ENCODE measurements at regions not wholly inside any gene's neighbourhood (a gene's known extent, or its start where the extent isn't known, plus 50 kb on each side); places are given as distances from the start of the nearest gene placed in this dataset.
"Not testable (repeated sequence)": the region's sequence is repeated elsewhere in the genome, so short reads cannot be mapped to it uniquely, and the experiment has no call there.

DNA sequence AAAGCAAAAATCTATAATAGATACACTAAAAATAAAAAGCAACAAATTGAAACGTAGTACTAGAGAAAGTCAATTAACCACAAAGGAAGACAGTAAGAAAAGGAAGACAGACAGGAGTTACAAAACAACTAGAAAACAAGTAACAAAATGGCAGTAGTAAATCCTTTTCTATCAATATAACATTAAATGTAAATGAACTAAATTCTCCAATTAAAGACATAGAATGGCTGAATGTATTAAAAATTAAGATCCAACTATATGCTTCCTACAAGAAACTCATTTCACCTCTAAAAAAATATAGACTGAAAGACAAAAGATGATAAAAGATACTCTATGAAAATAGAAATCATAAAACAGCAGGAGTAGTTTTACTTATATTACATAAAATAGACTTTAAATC lies 79.1 kb downstream of the CTH start:
- DNase-seq (ENCODE audit: low read depth, low spot score) = no peak

DNA sequence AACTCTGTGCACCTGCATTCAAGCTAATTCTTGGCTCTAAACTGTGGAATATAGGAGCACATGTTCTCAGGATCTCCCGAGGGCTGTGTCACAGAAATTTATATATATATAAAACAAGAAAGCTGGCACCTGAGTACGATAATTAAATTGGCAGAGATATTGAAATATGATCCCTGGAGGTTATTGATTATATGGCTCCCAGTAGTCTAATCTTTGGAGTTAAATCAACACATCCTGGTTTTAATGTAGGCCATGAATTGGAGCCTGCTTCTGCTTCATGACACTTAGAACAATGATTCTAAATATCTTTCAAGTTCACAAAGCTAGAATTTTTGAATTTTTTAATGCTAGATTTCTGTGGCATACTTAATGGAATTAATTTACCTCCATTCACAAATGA lies 84.3 kb downstream of the CTH start:
- no peak for DNase-seq (ENCODE audit: low read depth, low spot score)

DNA sequence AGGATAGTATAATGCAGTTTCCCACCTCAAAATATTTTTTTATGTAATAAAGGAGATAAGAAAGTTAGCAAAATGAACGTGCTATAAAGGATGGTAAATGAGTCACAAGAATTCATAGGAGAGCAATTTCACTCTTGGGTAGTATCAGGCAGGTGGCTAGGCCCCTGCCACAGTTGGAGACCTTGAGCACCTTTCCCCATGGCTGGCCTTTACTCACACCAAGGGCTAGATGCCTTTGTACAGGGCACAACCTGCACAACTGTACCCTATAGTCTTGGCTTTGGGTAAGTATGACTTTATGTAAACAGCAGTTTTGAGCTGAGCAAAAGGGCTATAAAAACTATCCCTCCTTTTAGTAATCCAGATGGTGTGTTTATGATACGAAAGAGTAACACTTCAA lies 85.1 kb downstream of the CTH start:
- DNase-seq (ENCODE audit: low read depth, low spot score) = no peak

DNA sequence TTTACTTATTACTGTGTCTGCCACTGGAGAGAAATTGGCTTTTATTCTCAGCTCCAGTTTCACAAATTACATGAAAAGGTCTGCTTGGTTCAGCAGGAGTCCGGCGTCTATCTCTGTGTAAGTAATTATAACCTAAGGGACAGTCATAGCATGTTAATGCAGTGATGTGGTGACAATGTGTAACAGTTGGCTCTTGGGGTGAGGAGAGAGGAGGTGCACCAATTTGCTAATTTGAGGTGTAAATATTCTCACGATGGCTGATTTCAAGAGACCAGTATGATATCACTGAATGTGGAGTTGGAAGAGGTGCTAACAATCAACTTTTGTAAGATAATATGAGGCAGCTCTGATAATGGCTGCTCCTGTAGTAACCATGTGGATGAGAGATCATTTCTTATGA lies 86.1 kb downstream of the CTH start:
- DNase-seq (ENCODE audit: low read depth, low spot score) = no peak

DNA sequence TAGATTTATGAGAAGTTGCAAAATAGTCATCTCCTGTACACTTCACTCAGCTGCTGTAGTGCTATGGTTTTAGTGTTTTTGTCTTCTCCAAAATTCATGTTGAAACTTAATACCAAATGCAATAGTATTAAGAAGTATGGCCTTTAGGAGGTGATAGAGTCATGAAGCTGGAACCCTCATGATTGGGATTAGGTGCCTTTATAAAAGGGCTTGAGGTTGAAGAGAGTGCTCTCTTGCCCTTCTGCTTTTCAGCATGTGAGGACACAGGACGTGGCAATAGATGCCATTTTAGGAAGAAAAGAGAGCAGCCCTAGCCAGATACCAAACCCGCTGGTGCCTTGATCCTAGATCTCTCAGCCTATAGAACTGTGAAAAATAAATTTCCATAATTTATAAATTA lies 87.6 kb downstream of the CTH start:
- no peak for DNase-seq (ENCODE audit: low read depth, low spot score)

DNA sequence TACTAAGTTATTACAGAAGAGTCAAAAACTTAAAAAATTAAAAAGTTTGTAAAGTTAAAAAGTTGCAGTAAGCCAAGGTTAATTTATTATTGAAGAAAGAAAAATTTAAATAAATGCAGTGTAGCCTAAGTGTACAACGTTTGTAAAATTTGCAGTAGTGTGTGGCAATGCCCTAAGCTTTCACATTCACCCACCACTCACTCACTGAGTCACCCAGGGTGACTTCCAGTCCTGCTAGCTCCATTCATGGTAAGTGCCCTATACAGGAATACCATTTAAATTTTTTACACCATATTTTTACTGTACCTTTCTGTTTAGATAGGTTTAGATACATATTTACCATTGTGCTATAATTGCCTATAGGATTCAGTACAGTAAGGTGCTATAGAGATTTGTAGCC lies 88.6 kb downstream of the CTH start:
- DNase-seq (ENCODE audit: low read depth, low spot score) = no peak

DNA sequence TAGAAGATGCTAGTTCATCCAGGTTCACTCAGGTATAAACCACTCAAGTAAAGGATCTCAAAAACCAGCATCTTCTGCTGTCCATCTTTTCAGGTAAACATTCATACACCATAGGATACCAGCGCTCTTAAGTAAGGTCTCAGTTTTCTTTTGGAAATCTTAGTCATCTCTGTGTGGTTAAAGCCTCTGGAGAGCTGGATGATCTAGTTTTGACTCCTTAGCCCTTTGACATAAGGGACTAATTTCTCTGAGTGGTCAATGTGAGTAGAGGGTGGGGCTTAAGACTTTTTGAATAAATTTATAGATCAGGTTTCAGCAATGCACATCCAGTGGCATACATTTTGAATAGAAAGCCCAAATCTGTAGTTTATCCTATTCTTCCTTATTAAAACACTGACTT lies 92.3 kb downstream of the CTH start:
- no peak for DNase-seq (ENCODE audit: low read depth, low spot score)

DNA sequence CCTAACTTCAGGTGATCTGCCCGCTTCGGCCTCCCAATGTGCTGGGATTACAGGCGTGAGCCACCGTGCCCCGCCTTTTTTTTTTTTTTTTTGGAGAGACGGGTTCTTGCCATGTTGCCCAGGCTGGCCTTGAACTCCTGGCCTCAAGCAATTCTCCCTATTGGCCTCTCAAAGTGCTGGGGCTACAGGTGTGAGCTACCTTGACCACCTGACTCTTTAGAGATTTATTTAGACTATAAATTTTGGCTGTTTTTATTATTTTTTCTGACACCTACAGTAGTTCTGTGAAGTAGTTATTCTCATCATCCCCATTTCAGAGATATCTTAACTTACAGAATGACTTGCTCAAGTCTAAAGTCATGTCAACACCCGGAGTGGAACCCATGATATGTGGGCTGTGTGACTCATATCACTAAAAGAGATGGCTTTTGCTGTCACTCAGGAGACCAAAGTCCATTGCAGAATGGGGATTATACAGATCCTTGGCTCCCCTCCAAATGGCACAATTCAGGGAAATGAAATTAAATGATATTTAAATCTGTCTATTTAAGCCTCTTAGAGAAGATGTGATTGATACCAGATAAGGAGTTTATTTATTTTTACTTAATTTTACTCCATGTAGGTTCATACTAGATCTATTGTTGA lies 93.2 kb downstream of the CTH start:
- no peak for DNase-seq (ENCODE audit: low read depth, low spot score)

DNA sequence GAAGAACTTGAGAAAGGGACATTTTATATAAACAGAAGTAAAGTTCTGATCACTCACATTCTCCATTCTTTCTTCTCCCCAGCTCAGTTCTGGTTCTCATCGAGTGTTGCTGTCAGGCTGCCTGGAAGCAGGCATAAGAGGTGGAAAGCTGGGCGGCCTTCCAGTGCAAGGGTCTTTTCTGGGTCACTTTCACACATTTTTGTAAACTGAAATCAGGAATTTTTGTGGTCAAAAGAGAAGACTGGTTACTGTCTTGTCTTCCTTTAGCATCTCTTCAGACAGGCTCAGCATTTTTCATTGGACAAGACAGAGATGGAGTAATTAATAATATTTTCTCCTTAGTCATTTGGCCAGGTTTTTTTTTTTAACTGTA lies 93.7 kb downstream of the CTH start:
- peak; percentile 36 for DNase-seq (ENCODE audit: low read depth, low spot score)

DNA sequence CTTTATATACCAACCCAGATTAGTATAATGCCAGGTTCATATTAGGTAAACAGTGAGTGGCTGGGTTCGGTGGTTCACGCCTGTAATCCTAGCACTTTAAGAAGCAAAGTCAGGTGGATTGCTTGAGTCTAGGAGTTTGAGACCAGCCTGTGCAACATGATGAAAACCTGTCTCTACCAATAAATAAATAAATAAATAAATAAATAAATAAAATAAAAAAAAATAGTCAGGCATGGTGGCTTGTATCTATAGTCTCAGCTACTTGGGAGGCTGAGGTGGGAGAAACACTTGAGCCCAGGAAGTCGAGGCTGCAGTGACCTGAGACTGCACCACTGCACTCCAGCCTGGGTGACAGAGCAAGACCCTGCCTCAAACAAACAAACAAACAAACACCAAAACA lies 96.9 kb downstream of the CTH start:
- DNase-seq (ENCODE audit: low read depth, low spot score) = not testable (repeated sequence)

DNA sequence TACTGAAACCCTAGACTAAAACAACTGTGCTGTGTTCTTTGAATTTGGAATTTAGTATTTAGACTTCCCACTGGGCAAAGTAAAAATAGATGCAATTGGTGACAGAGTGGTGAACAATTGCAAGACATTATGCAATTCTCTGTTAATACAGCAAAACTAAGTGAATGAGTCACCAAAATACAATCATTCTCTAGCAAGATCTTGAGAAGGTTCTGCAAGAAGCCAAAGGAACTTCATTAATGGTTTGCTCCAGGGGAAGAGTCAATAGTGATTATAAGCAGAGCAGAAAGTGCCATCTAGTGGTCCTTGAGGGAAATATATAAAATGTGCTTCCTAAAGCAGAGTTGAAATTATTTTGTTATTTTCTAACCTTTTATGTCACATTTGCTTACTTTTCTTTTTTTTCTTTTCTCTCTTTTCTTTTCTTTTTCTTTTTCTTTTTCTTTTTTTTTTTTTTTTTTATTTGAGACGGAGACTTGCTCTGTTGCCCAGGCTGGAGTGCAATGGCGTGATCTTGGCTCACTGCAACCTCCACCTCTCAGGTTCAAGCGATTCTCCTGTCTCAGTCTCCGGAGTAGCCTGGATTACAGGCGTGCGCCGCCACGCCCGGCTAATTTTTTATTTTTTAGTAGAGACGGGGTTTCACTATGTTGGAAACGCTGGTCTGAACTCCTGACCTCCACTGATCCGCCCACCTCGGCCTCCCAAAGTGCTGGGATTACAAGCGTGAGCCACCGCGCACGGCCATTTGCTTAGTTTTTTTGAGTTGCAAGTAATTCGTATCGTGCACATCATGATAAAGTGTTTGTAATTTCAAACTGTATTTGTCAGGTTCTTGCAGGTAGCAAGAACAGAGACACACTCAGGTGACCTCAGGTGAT lies 99.2 kb downstream of the CTH start:
- peak; percentile 80 for DNase-seq (ENCODE audit: low read depth, low spot score)

DNA sequence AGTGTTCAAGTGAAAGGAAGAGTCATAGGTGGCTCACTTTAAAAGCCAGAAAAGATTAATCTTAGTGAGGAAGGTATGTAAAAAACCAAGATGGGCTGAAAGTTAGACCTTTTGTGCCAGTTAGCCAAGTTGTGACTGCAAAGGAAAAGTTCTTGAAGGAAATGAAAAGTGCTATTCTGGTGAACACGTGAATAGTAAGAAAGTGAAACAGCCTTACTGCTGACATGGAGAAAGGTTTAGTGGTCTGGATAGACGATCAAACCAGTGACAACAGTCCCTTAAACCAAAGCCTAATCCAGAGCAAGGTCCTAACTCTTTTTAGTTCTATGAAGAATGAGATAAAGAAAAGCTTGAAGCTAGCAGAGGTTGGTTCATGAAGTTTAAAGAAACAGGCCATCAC lies 106.4 kb downstream of the CTH start:
- no peak for DNase-seq (ENCODE audit: low read depth, low spot score)

DNA sequence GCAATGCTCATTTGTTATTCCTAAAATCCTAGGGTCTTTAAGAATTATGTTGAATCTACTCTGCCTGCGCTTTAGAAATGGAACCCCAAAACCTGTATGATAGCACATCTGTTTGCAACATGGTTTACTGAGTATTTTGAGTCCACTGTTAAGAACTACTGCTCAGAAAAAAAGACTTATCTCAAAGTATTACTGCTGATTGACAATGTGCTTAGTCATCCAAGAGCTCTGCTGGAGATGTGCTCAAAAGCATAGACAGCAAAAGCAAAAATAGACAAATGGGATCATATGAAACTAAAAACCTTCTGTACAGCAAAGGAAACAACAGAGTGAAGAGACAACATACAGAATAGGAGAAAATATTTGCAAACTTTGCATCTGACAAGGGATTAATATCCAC lies 107.0 kb downstream of the CTH start:
- DNase-seq (ENCODE audit: low read depth, low spot score) = no peak

DNA sequence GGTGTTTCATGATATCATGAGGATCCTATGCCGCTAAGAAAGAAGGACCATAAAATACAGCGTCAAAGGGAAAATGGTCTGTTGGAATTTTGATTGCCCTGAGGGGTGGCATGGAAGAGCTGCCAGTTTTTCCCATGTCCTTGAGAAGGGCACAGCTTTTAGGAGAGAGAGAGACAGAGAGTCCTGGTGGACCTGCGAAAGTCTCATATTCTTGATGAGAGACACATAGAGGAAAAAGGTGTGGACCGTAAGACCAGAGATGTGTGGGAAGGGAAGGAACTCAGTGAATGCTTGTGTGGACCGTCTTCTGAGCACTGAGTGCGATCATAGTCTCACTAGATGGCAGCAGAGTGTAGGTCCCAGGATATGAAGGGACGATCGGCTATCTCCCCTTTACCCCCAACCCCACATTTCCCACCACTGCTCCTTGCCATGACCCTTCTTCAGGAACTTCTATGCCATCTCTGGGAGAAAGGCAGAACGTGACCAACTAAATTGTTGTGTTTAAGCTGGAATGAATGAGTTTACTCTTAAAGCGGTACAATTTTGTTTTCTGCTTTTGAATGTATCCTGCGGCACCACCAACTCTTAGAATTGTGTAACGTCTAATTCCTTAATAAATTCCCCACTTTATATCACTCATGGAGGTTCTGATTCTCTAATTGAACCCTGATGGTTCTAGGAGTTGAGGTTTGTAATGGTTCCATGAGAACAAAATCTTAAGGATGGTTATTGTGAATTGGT lies 117.7 kb downstream of the CTH start:
- peak; percentile 58 for DNase-seq (ENCODE audit: low read depth, low spot score)

DNA sequence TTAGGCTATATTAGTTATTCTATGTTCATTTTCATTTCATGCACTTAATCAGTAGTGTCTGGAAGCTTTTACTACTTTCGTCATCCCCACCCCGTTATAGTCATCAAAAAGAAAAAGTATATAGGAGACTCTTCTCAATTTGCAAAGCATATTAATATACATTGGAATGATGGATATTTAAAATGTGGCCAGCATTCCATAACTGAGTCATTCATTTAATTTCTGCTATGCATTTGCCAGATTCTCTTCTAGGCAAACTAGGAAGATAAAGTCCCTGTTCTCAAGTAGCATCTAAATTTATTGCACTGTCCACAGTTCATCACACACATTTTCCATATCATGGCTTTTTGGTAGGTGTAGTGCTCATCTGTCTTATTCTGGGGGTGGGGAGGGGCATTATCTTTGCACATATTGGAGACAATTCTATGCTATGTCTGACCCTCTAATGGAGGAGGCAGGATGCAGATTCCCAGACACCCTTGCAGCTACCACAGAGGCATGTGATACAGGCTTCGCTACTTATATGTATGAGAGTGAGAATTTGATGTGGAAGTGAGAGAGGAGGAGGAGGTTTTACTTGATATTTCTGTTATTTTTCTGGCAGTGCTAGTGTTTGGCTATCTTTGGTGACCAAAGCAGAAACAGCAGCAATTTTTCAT lies 125.8 kb downstream of the CTH start:
- no peak for DNase-seq (ENCODE audit: low read depth, low spot score)

DNA sequence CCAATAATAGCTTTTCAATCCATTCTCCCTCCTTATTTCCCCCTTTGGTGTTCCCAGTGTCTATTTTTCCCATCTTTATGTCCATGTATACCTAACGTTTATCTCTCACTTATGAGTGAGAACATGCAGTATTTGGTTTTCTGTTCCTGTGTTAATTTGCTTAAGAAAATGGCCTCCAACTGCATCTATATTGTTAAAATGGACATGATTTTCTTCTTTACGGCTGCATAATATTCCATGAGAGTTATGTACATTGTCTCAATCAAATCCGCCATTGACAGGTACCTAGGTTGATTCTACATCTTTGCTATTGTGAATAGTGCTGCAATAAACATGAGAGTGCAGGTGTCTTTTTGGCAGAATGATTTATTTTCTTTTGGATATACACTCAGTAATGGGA lies 126.7 kb downstream of the CTH start:
- DNase-seq (ENCODE audit: low read depth, low spot score) = no peak

DNA sequence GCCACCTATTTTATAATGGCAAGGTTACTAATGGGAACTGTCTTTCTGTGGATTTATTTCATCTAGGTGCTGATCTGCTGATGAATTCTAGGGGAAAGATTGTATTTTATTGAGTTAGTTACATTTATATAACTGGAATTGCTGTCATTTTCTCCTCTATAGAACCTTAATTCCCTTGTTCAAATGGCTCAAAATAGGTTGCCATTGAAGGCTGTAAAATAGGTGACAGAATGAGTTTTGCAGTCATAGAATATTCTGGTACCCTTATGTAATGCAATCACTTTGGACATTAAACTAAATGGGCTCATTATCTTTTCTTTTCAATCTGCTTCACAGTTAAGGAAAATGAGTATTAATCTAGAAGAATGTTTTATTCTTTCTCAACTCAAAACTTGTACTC lies 131.0 kb downstream of the CTH start:
- no peak for DNase-seq (ENCODE audit: low read depth, low spot score)

DNA sequence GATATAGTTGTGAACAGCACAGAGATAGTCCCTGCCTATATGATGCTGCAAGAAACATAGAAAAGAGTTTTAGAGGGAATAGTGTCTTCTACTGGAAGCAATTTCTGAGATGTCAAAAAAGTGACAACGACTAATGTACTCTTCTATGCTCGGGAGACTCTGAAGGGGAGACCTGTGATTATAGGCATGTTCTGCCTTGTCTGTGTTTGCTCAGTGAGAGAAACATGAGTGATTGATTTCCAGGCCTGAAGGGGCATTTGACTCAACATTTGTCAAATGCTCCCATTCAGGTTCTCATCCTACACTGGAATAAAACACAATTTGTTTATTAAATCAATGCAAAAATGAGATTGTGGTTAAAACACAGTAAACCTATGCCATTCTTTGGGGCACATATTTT lies 131.8 kb downstream of the CTH start:
- no peak for DNase-seq (ENCODE audit: low read depth, low spot score)

DNA sequence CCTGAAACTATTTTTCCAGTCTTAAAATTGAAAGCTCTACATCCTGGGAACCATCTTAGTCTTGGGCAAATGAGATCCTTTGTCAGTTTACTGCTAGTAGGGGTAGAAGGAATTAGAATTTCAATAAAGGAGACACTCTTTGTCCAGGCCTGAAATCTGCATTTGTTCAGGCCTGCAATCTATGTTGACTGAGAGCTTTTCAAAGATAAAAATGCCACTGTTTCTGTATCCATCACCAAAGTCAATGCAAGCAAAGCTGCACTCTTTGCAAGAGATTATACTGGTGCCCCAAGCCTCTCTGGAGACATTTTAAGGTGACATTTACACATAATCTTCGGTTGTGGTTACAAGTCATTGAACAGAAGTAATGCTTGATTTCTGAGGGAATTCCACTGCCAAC lies 135.7 kb downstream of the CTH start:
- no peak for DNase-seq (ENCODE audit: low read depth, low spot score)

DNA sequence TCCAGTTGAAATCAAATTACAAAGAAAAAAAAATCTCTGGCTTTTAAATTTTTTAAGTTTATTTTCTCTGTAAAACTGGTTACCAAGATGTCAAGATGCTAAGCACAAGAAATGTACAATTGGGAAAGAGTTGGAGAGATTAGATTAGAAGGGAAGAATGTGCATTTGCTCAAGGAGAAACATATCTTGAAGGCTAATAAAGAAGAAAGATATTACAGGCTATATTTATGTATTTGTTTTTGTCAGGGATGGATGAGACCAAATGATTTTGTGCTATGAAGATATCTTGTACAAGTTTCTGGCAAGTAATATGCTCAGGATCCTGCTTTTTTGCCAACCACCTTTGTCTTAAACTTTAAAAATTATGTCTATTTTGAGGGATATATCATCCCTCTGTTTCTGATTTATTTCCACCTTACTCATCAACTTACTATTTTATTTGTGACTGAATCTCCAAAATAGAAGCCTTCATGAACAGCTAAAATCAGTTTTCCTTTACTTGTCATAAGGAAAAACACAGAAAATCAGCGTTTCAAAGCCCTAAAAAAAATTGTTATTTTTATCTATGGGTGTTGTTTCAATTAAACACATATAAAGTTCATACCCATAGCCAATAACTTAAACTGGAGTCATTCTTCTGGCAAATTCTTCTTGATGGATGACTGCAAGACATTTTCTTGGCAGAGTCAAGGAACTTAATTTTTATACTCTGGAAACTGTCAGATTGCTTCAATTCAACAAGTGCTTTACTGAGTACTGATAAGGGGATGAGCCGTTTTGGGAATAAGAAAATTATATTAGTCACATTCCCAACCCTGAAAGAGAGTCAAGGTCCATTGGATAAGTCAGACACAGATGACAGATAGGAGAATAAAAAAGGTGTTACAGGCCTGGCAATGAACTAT lies 141.8 kb downstream of the CTH start:
- DNase-seq (ENCODE audit: low read depth, low spot score) = no peak

DNA sequence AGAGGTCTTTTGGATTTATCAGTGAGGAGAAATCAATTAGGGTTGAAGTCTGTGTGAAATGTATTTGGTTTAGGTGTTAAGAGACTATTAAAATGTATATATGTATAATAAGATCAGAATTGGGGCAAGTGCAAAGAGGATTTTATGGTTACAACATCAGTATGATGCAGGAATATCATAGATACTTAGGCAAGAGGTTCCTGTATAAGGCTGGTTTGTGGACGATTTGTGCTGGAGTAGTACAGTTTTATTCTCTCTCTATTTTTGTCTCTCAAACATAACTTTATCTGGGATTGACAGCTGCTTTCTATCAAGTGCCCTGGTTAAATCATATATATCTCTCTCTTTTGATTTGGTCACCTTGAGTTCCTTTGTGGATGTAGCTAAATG lies 142.5 kb downstream of the CTH start:
- DNase-seq (ENCODE audit: low read depth, low spot score) = no peak

Measured in astrocyte of the hippocampus (primary cell).